ENCODE measurements at regions not wholly inside any gene's neighbourhood (a gene's known extent, or its start where the extent isn't known, plus 50 kb on each side); places are given as distances from the start of the nearest gene placed in this dataset.

DNA sequence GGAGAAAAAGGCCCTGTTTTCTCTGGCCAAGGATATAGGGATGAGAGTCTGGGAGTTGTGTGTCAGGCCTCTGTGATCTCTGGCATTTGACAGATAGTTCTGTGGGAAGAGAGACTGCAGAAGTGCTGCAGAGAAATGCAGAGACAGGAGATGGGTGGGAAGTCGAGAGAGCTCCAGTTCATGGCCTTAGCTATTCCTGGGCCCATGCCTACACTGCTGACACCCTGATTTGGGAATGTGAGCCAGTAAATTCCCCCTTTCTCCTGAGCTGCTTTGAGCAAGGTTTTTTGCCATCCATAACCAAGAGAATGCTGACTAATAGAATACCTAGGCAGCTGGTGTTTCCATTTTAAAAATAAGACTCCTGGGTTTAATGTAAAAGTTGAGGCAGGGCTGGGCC, 59.3 kb downstream of the EBLN2 start:
- no peak for DNase-seq
- H3K27me3 ChIP-seq: no peaks in the 10 kb centered on the region
- H3K4me1 ChIP-seq: no peaks in the 10 kb centered on the region
- no peak overlapping the region for H3K27ac ChIP-seq
- WGBS, 2 donors: 86 to 90% methylated on average over 1 of the region's 1 CpG
- no peak overlapping the region for H3K4me3 ChIP-seq
- no peaks in the 10 kb centered on the region for H3K9me3 ChIP-seq
- intact Hi-C loops (cut with DNase I; ENCODE audit: low total_unique reads): no loop called here
- H3K36me3 ChIP-seq (ENCODE audit: low read depth, missing control alignments): no peaks in the 10 kb centered on the region
- TF ChIP-seq, protein P1, sequence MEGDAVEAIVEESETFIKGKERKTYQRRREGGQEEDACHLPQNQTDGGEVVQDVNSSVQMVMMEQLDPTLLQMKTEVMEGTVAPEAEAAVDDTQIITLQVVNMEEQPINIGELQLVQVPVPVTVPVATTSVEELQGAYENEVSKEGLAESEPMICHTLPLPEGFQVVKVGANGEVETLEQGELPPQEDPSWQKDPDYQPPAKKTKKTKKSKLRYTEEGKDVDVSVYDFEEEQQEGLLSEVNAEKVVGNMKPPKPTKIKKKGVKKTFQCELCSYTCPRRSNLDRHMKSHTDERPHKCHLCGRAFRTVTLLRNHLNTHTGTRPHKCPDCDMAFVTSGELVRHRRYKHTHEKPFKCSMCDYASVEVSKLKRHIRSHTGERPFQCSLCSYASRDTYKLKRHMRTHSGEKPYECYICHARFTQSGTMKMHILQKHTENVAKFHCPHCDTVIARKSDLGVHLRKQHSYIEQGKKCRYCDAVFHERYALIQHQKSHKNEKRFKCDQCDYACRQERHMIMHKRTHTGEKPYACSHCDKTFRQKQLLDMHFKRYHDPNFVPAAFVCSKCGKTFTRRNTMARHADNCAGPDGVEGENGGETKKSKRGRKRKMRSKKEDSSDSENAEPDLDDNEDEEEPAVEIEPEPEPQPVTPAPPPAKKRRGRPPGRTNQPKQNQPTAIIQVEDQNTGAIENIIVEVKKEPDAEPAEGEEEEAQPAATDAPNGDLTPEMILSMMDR (IDR thresholded peaks at IDR 0.05): no peak
- TF ChIP-seq POLR2A (IDR thresholded peaks at IDR 0.05): no peak

DNA sequence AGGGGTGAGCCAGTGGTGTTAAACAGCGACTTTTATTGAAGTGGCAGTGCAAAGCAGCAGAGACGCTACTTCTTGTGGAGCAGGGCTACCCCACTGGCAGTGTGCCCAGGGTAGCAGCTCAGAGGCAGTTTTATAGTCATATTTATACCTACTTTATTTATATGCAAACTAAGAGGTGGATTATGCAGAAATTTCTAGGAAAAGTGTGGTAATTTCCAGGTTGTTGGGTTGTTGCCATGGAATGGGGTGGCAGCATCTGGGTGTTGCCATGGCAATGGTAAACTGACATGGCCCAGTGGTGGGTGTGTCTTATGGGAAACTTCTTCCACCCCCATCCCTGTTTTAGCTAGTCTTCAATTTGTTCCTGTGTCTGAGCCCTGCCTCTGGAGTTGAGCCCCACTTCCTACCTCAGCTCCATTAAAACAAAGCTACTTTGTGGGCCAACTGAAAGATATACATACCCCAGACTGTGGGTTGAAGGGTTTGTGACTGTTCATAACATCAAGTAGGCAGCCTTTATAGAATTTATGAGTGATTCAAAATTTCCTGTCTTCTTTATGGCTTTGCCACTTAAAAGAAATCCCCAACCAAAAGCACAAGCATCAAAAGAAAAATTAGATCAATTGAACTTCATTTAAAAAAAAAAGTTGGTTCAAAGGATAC, 60.3 kb downstream of the EBLN2 start:
- DNase-seq: no peak
- no peaks in the 10 kb centered on the region for H3K9me3 ChIP-seq
- intact Hi-C loops (cut with DNase I; ENCODE audit: low total_unique reads): no loop called here

DNA sequence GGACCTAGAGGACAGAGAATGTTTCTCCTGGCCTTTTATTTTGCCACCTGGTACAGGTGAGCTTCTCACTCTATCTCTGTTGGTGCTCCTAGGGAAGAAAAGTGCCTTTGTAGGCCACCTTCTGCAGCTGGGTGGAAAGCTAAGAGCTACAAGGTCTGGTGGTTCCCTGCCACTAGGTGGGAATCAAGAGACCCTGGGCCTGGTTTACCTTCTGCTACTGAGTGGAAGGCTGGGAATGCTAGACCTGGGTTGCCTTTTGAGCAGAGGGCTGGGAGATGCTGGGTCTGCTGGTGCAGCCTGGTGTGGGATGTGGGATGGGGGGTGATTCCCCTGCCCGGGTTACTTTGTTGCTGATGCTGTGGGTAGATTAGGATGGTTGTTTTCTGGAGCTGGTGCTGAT, 72.6 kb downstream of the EBLN2 start:
- Histone ChIP-seq H3K27ac (no peak overlapping the region), H3K4me1 (no peaks in the 10 kb centered on the region), H3K36me3 (ENCODE audit: low read depth, missing control alignments) (no peaks in the 10 kb centered on the region), H3K9me3 (no peaks in the 10 kb centered on the region), H3K4me3 (no peak overlapping the region), H3K27me3 (no peaks in the 10 kb centered on the region)
- TF ChIP-seq POLR2A (IDR thresholded peaks at IDR 0.05): no peak
- TF ChIP-seq, protein P1 (IDR thresholded peaks at IDR 0.05): no peak
- WGBS, 2 donors: 85% methylated on average over 1 of the region's 1 CpG; no CpG with 5 or more reads in 1 of the 2 donors
- no peak for DNase-seq
- intact Hi-C loops (cut with DNase I; ENCODE audit: low total_unique reads): no loop called here

More for the DNA sequence above, 60.3 kb downstream of the EBLN2 start:
- Histone ChIP-seq H3K27ac (no peak overlapping the region), H3K4me1 (no peaks in the 10 kb centered on the region), H3K27me3 (no peaks in the 10 kb centered on the region), H3K36me3 (ENCODE audit: low read depth, missing control alignments) (no peaks in the 10 kb centered on the region), H3K4me3 (no peak overlapping the region)
- no peak for TF ChIP-seq POLR2A (IDR thresholded peaks at IDR 0.05)
- TF ChIP-seq, protein P1 (IDR thresholded peaks at IDR 0.05): no peak
- WGBS, 2 donors: 94 to 100% methylated on average over 2 of the region's 2 CpGs

DNA sequence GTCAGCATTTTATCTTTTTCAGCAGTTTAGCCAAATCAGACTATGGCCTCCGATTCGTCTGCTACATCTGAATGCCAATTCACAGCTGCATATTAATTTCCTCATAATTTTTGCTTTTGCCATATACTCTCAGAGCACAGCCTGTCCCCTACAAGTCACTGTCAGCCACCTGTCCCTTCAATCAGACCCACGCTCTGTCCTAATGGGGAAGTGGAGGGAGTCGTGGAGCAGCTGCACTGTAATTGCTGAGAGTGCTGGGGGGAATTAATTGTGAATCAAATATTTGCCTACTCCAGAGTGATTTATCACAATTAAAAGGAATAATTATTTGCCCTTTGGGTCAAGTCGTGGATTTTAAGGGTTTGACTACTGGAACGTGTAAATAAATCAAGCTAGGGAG, 75.5 kb downstream of the EBLN2 start:
- whole genome bisulfite sequencing, 2 donors: 78 to 83% methylated on average over 6 of the region's 6 CpGs
- intact Hi-C loops (cut with DNase I; ENCODE audit: low total_unique reads): no loop called here
- no peak for DNase-seq
- Histone ChIP-seq H3K9me3 (no peaks in the 10 kb centered on the region), H3K36me3 (ENCODE audit: low read depth, missing control alignments) (no peaks in the 10 kb centered on the region), H3K4me3 (no peak overlapping the region), H3K27me3 (no peaks in the 10 kb centered on the region), H3K4me1 (no peaks in the 10 kb centered on the region), H3K27ac (no peak overlapping the region)
- TF ChIP-seq POLR2A (IDR thresholded peaks at IDR 0.05): no peak
- TF ChIP-seq, protein P1 (IDR thresholded peaks at IDR 0.05): no peak
